SK-N-MC (cell line): ENCODE measurements at regions not wholly inside any gene's neighbourhood (a gene's known extent, or its start where the extent isn't known, plus 50 kb on each side); places are given as distances from the start of the nearest gene placed in this dataset.

Experiments used
- EZH2 ChIP-seq: fragments of 200-600 bp; sonication (generic); IDR thresholded peaks from one replicate; pipeline ENCODE4 v1.6.1; 2017; ENCODE audit warnings: antibody characterized with exemption
- FOXP2 ChIP-seq: optimal IDR thresholded peaks from 2 replicates; pipeline ENCODE3; 2011; ENCODE audit warnings: mild to moderate bottlenecking, moderate library complexity; ENCODE audit not compliant: insufficient read depth; ENCODE audit errors: extremely low read length, control extremely low read depth

GRCh38 chr1:229040630-229041358 is 230.1 kb upstream of the RAB4A start:
- TF ChIP-seq FOXP2 (no peak), EZH2 (no peak)
